HG02852 (cell line): ENCODE measurements at regions not wholly inside any gene's neighbourhood (a gene's known extent, or its start where the extent isn't known, plus 50 kb on each side); places are given as distances from the start of the nearest gene placed in this dataset.
"Not testable (repeated sequence)": the region's sequence is repeated elsewhere in the genome, so short reads cannot be mapped to it uniquely, and the experiment has no call there.

Source experiments
- ATAC-seq: cut with Tn5 transposase; IDR thresholded peaks from one replicate; pipeline ENCODE4 v1.9.1; 2021; ENCODE audit warnings: mild to moderate bottlenecking, moderate library complexity; ENCODE audit not compliant: unreplicated experiment

DNA sequence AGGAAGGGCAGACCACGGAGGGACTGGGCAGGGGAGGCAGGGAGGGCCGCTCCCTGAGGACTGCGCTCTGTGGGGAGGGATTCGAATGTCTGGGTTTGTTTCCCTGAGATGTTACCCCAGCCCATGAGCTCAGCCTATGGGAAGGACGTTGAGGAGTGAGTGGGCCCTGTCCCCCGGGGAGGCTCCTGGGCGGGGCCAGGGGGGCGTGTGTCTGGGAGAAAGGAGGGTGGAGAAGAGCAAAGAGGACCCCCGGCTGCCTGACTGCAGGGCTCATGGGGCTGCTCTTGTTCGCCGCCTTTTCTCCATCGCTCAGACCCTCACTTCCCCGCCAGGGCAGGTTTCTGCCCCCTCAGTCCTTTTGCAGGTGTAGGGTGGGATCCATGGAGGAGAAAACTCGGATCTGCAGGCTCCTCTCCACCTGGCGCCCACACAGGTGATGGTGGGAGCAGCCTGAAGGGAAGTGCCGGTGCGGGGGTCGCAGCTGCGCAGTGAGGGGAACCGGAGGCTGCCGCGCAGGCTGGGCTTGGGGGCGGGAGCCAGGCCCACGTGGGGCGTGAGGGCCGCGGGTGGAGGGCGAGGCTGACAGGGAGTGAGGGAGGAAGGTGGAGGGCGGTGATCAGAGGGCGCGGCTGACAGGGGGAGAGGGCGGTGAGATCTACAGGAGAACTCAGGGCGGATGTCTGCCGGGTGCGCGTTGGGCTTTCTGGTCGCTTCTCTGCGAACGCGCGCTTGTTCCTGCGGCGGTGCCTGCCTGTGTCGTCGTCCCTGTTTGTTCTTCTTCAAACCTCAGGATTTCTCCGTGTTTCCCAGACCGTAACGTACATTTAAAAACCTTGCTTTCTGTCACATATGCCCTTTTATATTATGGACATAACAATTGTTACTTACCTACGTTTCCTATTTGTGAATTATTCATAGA is 198.2 kb upstream of the NPAP1 start:
- ATAC-seq = not testable (repeated sequence)

DNA sequence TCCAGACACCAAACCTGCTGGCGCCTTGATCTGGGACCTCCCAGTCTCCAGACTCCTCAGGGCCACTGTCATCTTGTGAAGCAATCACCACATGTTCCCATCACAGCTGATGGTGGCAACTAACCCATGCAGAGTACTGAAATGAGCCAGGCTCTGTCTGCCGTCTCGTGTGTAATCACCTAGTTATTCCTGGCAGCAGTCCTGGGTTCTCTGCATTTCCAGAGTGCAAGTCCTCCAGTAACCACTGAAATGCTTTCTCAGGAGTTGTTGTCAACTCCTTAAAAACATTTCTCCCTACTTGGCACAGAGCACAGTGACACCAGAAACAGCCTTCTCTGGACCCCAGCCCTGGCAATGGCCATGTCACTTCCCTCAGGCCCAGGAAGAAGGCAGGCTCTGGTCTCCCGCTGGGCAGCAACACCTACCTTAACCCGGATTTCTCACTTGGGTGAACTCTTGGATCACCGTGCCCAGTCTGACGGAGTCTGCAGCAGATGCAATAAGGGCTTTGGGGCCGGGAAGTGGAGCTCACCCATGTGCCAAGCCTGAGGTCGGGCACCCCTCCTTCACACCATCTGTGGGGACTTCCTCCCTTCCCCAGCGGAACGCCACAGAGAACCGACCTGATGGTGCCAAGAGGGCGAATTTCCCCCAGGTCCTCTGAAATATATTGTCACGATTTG is 189.5 kb upstream of the NPAP1 start:
- not testable (repeated sequence) for ATAC-seq

DNA sequence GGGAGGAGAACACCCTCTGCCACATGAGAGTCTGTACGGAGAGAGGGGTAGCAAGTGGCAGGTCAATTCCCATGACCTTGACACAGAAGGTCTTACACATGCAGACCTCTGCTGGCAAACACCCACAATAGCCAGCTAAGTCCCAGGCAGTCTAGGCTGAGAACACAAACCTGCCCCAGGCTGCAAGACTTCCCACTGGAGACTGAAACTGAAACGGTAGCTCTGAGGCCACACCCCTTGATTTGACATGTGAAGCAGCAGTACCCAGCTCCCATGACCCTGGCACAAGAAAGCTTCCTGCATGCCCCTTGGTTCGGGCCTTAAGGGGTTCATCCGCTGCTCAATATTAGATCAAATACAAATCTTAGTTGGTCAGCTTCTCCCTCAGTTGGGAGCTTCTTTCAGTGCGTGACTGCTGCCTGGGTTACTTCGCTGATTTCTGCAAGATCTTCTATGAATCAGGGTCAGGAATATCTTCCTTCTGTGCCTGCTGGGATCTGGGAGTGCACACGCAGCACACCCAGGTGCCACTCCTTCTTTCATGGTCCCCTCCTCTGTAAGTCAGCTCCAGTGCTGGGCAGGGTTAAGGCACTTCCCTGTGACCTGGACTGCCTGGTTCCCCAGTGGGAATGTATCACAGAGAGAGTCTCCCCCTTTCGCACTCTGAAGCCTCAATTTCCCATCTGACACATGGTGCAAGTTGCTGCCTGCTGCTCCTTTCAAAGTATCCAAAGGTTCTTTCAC is 187.2 kb upstream of the NPAP1 start:
- ATAC-seq = not testable (repeated sequence)

DNA sequence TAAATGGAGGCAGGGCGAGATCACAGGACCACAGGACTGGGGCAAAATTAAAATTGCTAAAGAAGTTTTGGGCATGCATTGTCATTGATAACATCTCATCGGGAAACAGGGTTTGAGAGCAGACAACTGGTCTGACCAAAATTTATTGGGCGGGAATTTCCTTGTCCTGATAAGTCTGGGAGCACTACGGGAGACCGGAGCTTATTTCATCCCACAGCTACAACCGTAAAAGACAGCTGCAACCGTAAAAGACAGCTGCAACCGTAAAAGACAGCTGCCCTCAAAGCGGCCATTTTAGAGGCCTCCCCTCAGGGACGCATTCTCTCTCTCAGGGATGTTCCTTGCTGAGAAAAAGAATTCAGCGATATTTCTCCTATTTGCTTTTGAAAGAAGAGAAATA is 170.4 kb upstream of the NPAP1 start:
- ATAC-seq = not testable (repeated sequence)

DNA sequence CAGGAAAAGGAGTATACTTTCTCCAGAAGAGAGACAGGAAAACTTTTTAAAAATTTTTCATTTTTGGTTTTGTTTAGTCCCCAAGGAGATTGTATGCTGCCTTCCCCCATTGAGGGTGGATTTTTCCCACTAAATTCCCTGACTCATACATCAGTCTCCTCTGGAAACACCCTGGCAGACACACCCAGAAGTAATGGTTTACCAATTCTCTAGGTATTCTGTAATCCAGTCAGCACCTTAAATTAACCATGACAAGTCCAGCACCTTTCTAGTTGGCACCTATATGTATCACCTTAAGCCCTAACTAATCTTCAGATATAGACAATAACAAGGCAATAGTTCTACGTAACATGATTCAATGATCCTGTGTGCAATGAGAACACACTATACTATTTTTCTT is 165.9 kb upstream of the NPAP1 start:
- not testable (repeated sequence) for ATAC-seq

DNA sequence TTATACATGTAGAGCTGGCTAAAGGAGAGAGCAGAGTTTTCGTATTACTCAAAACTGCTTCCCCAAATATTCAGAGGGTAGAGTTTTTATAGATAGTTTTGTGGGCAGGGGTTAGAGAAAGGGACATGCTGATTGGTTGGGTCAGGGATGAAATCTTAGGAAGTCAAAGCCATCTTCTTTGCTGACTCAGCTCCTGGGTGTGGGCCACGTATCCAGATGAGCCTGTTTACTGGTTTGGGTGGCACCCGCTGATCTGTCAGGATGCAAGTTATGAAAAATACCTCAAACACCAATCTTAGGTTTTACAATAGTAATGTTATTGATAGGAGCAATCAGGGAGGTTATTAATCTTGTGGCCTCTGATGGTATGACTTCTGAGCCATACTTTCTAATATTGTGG is 164.0 kb upstream of the NPAP1 start:
- not testable (repeated sequence) for ATAC-seq

DNA sequence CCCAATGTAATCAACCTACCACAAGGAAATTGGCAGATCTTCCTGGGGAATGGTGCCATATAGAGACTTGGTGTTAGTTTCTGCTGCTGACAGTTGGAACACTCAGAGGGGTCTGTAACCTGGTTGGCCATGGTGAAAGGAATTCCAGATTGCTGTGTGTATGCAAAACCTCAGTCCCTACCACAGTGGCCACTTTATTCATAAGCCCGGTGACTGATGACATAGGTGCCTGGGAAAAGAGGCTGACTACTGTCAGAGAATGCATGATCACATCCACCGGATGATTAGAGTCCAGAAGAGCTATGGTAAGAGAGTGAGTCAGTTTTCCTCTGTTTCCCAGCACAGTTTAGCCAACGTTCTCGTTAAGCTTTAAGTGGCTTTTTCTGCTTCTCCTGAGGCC is 156.8 kb upstream of the NPAP1 start:
- ATAC-seq = not testable (repeated sequence)

DNA sequence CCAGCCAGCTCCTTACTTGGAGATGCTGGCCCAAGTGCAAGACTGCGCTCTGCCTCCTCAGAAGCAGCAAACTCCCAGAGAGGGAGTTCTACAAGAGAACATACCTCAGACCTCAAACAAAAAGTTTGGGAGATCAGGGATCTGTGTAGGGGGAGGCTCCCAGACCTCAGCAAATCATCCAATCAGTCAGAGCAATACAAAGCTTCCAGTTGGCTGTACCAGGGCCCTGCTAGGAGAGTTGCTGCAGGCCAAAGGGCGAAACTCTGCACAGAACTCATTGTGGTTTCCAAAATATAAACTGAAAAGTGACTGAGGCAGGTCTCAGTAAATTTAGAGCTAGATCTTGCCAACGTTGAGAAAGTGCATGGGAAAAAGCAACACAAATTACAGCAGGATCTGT is 144.3 kb upstream of the NPAP1 start:
- ATAC-seq = not testable (repeated sequence)

DNA sequence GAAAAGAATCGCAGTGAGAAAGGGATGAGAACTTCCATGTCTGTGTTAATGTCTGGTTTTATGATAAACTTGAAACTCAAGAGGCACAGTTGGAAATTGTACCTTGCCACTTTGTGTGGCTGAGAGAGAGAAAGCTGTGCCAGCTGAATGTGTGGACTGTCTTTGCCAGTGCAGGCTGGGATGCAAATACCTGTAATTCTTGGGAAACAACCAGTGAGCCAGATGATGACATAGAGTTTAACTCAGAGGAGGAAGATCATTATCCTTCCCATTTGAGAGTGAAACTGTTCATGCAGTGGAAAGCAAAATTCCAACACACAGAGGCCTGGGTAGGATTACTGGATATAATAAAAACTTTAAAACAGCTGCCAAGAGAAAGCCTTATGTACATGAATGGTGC is 141.5 kb upstream of the NPAP1 start:
- not testable (repeated sequence) for ATAC-seq

DNA sequence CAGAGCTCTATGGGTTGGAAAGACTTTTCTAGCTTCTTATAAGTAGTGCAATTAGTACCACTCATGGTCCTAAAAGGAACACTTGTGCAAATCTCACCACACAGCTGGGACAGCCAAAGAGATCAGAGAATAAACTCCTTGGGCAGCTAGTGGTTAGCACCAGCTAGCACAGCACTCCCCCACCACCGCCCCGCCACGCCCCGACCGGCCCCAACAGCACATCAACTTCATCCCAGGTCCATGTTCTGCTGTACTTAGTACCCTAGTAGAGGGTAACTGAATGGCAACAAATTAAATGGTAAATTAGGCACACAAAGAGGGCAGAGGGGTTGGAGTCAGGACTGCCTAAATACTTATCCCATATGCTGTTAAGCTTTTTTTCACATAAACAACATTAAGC is 118.3 kb upstream of the NPAP1 start:
- not testable (repeated sequence) for ATAC-seq

DNA sequence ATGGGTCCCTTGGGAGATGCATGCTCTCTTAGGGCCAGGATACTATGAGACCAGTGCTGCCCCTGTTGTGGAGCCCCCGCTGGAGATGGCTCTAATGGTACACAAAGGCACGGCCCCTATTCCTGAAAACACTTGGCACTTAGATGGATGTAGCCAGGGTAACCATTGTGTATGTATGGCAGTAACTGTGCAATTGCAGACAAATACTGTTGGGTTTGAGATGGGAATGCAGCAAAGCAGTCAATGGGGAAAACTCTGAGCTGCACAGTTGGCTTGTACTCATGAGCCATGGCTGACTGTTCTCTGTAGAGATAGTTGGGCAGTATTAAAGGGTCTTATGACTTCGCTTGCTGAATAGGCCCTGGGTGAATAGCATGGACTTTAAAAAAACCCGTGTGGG is 67.9 kb upstream of the NPAP1 start:
- ATAC-seq = no peak

DNA sequence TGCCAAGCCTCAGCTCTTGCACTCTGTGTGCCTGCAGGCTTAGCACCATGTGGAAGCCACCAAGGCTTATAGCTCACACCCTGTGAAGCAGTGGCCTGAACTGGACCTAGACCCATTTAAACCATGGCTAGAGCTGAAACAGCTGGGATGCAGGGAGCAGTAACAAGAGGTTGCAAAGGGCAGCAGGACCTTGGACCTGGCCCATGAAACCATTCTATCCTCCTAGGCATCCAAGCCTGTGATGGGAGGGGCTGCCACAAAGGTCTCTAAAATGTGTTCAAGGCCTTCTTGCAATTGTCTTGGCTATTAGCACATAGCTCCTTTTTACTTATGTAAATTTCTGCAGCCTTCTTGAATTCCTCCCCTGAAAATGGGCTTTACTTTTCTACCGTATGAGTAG is 57.9 kb upstream of the NPAP1 start:
- no peak for ATAC-seq

DNA sequence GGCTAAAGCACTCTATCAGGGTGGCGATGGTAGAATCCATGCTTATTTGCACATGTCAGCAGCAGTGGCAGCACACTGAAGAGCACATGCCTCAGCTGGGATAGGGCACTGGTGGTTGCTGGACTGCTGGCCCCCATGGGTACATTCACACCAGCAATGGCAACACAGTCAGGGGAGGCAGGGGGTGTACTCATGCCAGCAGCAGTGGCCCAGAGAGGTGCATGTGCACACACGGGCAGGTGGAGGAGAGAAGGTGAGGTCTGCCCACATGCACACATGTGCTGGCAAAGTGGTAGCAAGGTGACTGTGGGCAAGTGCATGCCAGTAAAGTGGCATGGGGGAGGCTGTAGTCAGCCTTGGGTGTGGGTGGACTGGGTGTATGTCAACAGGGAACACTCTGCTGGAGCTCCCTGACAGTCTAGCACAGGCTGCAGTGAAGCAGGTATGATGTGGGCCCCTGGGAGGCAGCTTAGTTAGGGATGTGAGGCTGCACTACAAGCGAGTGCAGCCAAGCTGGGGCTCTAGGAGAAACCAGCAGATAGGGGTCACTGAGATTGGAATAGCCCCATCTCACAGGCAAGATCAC is 53.9 kb upstream of the NPAP1 start:
- no peak for ATAC-seq
